IMR-90 (cell line): ENCODE measurements at regions not wholly inside any gene's neighbourhood (a gene's known extent, or its start where the extent isn't known, plus 50 kb on each side); places are given as distances from the start of the nearest gene placed in this dataset.

ENCODE experiments used
- ATAC-seq: fragments of 200-7000 bp; cut with Tn5 transposase; 2 replicates; pipeline ENCODE4 v1.9.1; 2020; ENCODE audit warnings: low read depth, mild to moderate bottlenecking, moderate library complexity
- BruUV-seq: library from RNA; stranded (reverse); fragments of 400-500 nt; replicated peaks from 2 replicates; lab custom pipeline; 2021; lab: Mats Ljungman, UMichigan
- CTCF ChIA-PET: fragments of 300-600 bp; formaldehyde crosslinking; extraction: SDS; loops from one replicate; lab custom pipeline; 2021; ENCODE audit warnings: antibody characterized with exemption; lab: Yijun Ruan, JAX
- POLR2A ChIA-PET: fragments of 300-600 bp; sonication (Branson Sonifier 250); formaldehyde crosslinking; loops from one replicate; lab custom pipeline; 2022; ENCODE audit warnings: antibody characterized with exemption; ENCODE audit not compliant: unreplicated experiment; lab: Charles Lee
- DNase-seq: peaks from one replicate; pipeline ENCODE4 v3.0.0; 2013
- H2AFZ ChIP-seq: replicated peaks from 2 replicates; pipeline ENCODE3; 2013; ENCODE audit warnings: low read length, mild to moderate bottlenecking; ENCODE audit not compliant: poor library complexity
- H2AK5ac ChIP-seq: 2 replicates; pipeline ENCODE4 v1.6.1; 2013; ENCODE audit warnings: low read depth, low read length, inconsistent platforms
- H2AK9ac ChIP-seq: replicated peaks from 2 replicates; pipeline ENCODE3; 2013; ENCODE audit warnings: mild to moderate bottlenecking, low read depth, low read length, moderate library complexity; ENCODE audit not compliant: poor library complexity
- H2BK120ac ChIP-seq: 2 replicates; pipeline ENCODE4 v1.6.1; 2013; ENCODE audit warnings: low read depth, low read length, inconsistent platforms
- H2BK15ac ChIP-seq: 3 replicates; pipeline ENCODE4 v1.6.1; 2013; ENCODE audit warnings: low read depth, low read length, inconsistent platforms
- H2BK20ac ChIP-seq: 2 replicates; pipeline ENCODE4 v1.6.1; 2013; ENCODE audit warnings: low read depth, mild to moderate bottlenecking, inconsistent platforms, low read length, moderate library complexity
- H2BK5ac ChIP-seq: 2 replicates; pipeline ENCODE4 v1.6.1; 2013; ENCODE audit warnings: mild to moderate bottlenecking, low read depth, low read length, inconsistent platforms; ENCODE audit not compliant: poor library complexity, severe bottlenecking
- H3K14ac ChIP-seq: replicated peaks from 2 replicates; pipeline ENCODE4 v1.6.1; 2013; ENCODE audit warnings: low read depth, low read length, inconsistent platforms
- H3K18ac ChIP-seq: 2 replicates; pipeline ENCODE4 v1.6.1; 2013; ENCODE audit warnings: low read depth, low read length, control low read depth
- H3K23ac ChIP-seq: 2 replicates; pipeline ENCODE4 v1.6.1; 2013; ENCODE audit warnings: low read depth, low read length, inconsistent platforms
- H3K27ac ChIP-seq: 2 replicates; pipeline ENCODE4 v1.5.1; 2013; ENCODE audit warnings: mild to moderate bottlenecking, control low read depth, low read length; ENCODE audit not compliant: insufficient read depth
- H3K27me3 ChIP-seq: 2 replicates; pipeline ENCODE4 v1.6.1; 2013; ENCODE audit warnings: low read length; ENCODE audit not compliant: control insufficient read depth, insufficient read depth
- H3K36me3 ChIP-seq: 2 replicates; pipeline ENCODE4 v1.6.1; 2013; ENCODE audit warnings: low read length, mixed read lengths; ENCODE audit not compliant: control insufficient read depth, insufficient read depth
- H3K4ac ChIP-seq: 2 replicates; pipeline ENCODE4 v1.6.1; 2013; ENCODE audit warnings: low read depth, low read length, inconsistent platforms
- H3K4me1 ChIP-seq: 2 replicates; pipeline ENCODE4 v1.6.1; 2013; ENCODE audit warnings: low read length, mixed read lengths; ENCODE audit not compliant: control insufficient read depth, insufficient read depth
- H3K4me2 ChIP-seq: 2 replicates; pipeline ENCODE4 v1.6.1; 2013; ENCODE audit warnings: low read depth, mild to moderate bottlenecking, control low read depth, low read length, moderate library complexity
- H3K4me3 ChIP-seq: 2 replicates; pipeline ENCODE4 v1.5.1; 2013; ENCODE audit warnings: low read depth, mild to moderate bottlenecking, control low read depth, low read length, moderate library complexity; ENCODE audit not compliant: insufficient read depth
- H3K56ac ChIP-seq: 2 replicates; pipeline ENCODE4 v1.6.1; 2013; ENCODE audit warnings: low read length, inconsistent platforms; ENCODE audit not compliant: insufficient read depth; ENCODE audit errors: extremely low read depth
- H3K79me1 ChIP-seq, 2 experiments: 2 replicates each; pipeline ENCODE4 v1.6.1; 2013; ENCODE audit warnings: low read length in 2 of 2, inconsistent platforms in 1 of 2, low read depth in 1 of 2
- H3K9ac ChIP-seq: 2 replicates; pipeline ENCODE4 v1.6.1; 2013; ENCODE audit warnings: low read depth, low read length, control low read depth
- H3K9me1 ChIP-seq: 2 replicates; pipeline ENCODE4 v1.6.1; 2013; ENCODE audit warnings: low read length, inconsistent platforms; ENCODE audit not compliant: insufficient read depth
- H3K9me3 ChIP-seq: 2 replicates; pipeline ENCODE4 v1.6.1; 2013; ENCODE audit warnings: low read length; ENCODE audit not compliant: control insufficient read depth, insufficient read depth
- H4K20me1 ChIP-seq: 2 replicates; pipeline ENCODE4 v1.6.1; 2013; ENCODE audit warnings: low read length, inconsistent platforms; ENCODE audit not compliant: insufficient read depth
- H4K5ac ChIP-seq: 2 replicates; pipeline ENCODE4 v1.6.1; 2013; ENCODE audit warnings: mild to moderate bottlenecking, low read depth, low read length, control low read depth
- H4K8ac ChIP-seq, 2 experiments: 2 replicates each; pipeline ENCODE4 v1.6.1; 2013; ENCODE audit warnings: low read depth in 2 of 2, low read length in 2 of 2, control low read depth in 1 of 2, inconsistent platforms in 1 of 2
- H4K91ac ChIP-seq: 2 replicates; pipeline ENCODE4 v1.6.1; 2013; ENCODE audit warnings: low read depth, low read length, inconsistent platforms; ENCODE audit not compliant: insufficient read depth
- MAFK ChIP-seq: IDR thresholded peaks from 2 replicates; pipeline ENCODE4 v1.6.1; 2012; ENCODE audit warnings: low read depth, low read length, improper control_type of control experiment
- MAZ ChIP-seq: IDR thresholded peaks from 2 replicates; pipeline ENCODE4 v1.6.1; 2012; ENCODE audit warnings: low read depth, mild to moderate bottlenecking, low read length, improper control_type of control experiment, moderate library complexity, borderline replicate concordance
- NFE2L2 ChIP-seq: fragments of 150-350 bp; IDR thresholded peaks from 2 replicates; pipeline ENCODE4 v1.6.1; 2016; ENCODE audit warnings: low read depth, mild to moderate bottlenecking, low read length
- RCOR1 ChIP-seq: IDR thresholded peaks from 2 replicates; pipeline ENCODE4 v1.6.1; 2012; ENCODE audit warnings: mild to moderate bottlenecking, low read length, improper control_type of control experiment; ENCODE audit not compliant: insufficient replicate concordance
- dilution Hi-C: fragments of 300-500 bp; cut with HindIII; formaldehyde crosslinking; loops from one replicate; pipeline ENCODE4 v1.14.3; 2018; ENCODE audit warnings: low sequenced_read_pairs; ENCODE audit not compliant: unreplicated experiment
- in situ Hi-C: fragments of 300-500 bp; cut with MboI; formaldehyde crosslinking; loops from 3 replicates; pipeline ENCODE4 v1.14.3; 2019; ENCODE audit warnings: low sequenced_read_pairs, inconsistent platforms, mixed read lengths
- intact Hi-C: fragments of 100-400 bp; cut with micrococcal nuclease; formaldehyde crosslinking; loops from 2 replicates; pipeline ENCODE4 v1.10.0; 2022
- TF ChIP-seq, protein P1 (sequence below): fragments of 150-350 bp; IDR thresholded peaks from 2 replicates; pipeline ENCODE4 v1.6.1; 2016; ENCODE audit warnings: low read depth, mild to moderate bottlenecking, low read length, moderate library complexity, borderline replicate concordance

DNA sequence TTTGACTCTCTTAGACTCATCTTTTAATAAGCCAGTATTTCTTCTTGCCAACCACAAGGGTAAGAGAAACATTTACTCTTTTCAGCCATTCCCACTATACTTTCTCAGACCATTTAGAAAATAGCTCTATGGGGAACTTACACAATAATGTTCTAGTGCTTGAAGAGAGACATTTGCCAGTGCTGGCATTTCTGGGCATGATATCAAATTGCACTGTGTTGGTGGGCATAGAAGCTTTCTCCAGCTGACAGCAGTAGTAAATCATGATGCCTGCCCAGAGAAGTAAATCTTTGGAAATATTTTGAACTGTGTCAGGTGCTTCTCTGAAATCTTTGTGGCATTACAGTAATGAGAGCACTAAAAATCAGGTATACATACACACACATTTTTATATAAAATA, 346.6 kb downstream of the CBLN2 start:
- no peak overlapping the region for H3K9ac ChIP-seq
- H3K14ac ChIP-seq: no peak overlapping the region
- no TSS peak for BruUV-seq
- H3K36me3 ChIP-seq: no peaks in the 10 kb centered on the region
- H2AK9ac ChIP-seq: no peak overlapping the region
- H2BK5ac ChIP-seq: no peak overlapping the region
- no peak overlapping the region for H3K4ac ChIP-seq
- H3K4me1 ChIP-seq: no peaks in the 10 kb centered on the region
- ChIA-PET CTCF (no interaction called here), POLR2A (no interaction called here)
- no peak overlapping the region for H2BK20ac ChIP-seq
- in situ Hi-C loops: no loop called here
- no peak overlapping the region for H4K5ac ChIP-seq
- no peaks in the 10 kb centered on the region for H3K27me3 ChIP-seq
- dilution Hi-C loops: no loop called here
- H4K91ac ChIP-seq: no peak overlapping the region
- H3K4me2 ChIP-seq: no peak overlapping the region
- no peak overlapping the region for H2AFZ ChIP-seq
- intact Hi-C loops: no loop called here
- no peaks in the 10 kb centered on the region for H3K79me1 ChIP-seq
- ATAC-seq (no peak), DNase-seq (no peak)
- no peak overlapping the region for H4K8ac ChIP-seq
- no peak overlapping the region for H2BK15ac ChIP-seq
- H3K18ac ChIP-seq: no peak overlapping the region
- H3K9me3 ChIP-seq: peaks cover 10% of the 10 kb centered on the region
- no peaks in the 10 kb centered on the region for H3K9me1 ChIP-seq
- H3K23ac ChIP-seq: no peak overlapping the region
- no peak overlapping the region for H2BK120ac ChIP-seq
- no peak overlapping the region for H3K56ac ChIP-seq
- H3K4me3 ChIP-seq: no peak overlapping the region
- TF ChIP-seq RCOR1: no peak
- TF ChIP-seq, protein P1, sequence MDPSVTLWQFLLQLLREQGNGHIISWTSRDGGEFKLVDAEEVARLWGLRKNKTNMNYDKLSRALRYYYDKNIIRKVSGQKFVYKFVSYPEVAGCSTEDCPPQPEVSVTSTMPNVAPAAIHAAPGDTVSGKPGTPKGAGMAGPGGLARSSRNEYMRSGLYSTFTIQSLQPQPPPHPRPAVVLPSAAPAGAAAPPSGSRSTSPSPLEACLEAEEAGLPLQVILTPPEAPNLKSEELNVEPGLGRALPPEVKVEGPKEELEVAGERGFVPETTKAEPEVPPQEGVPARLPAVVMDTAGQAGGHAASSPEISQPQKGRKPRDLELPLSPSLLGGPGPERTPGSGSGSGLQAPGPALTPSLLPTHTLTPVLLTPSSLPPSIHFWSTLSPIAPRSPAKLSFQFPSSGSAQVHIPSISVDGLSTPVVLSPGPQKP: no peak
- TF ChIP-seq NFE2L2: no peak
- TF ChIP-seq MAFK: no peak
- no peak for TF ChIP-seq MAZ
- H4K20me1 ChIP-seq: no peaks in the 10 kb centered on the region
- no peak overlapping the region for H3K27ac ChIP-seq
- H2AK5ac ChIP-seq: no peak overlapping the region
